Epithelial cell of esophagus (primary cell): ENCODE measurements at regions not wholly inside any gene's neighbourhood (a gene's known extent, or its start where the extent isn't known, plus 50 kb on each side); places are given as distances from the start of the nearest gene placed in this dataset.

Source experiments
- DNase-seq: peaks from one replicate; pipeline ENCODE4 v3.0.0; 2010; ENCODE audit warnings: low read depth
- H3K4me3 ChIP-seq: 2 replicates; pipeline ENCODE4 v1.5.1; 2011; ENCODE audit warnings: mild to moderate bottlenecking, low read length, control low read depth
- CTCF ChIP-seq: IDR thresholded peaks from 2 replicates; pipeline ENCODE4 v1.5.1; 2011; ENCODE audit warnings: low read depth, mild to moderate bottlenecking, low read length, control low read depth, inconsistent platforms; ENCODE audit not compliant: insufficient read depth; ENCODE audit errors: missing control alignments

DNA sequence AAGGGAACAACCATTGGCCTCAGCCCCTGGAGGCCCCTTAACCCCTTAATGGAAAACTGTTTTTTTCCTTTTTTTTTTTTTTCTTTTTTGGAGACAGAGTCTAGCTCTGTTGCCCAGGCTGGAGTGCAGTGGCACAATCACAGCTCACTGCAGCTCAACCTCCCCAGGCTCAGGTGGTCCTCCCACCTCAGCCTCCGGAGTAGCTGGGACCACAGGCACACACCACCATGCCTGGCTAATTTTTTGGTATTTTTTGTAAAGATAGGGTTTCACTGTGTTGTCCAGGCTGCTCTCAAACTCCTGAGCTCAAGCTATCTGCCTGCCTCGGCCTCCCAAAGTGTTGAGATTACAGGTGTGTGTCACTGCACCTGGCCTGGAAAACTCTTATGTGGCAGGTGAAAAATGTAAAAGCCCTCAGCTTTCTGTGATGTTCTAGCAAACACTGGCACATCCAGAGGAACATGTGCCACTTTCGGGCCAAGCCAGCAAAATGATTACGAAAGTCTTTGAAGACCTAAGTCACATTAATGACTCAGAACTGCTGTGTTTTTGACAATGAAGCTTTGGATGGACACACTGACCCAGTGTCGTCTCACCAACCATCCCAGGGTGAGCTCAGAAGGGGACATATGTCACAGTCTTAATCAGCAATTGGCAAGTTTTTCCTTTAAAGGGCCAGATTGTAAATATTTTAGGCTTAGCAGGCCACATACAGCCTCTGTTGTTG lies 189.3 kb upstream of the TPM1 start:
- DNase-seq, result peak; percentile 39
- no peak overlapping the region for H3K4me3 ChIP-seq
- no peak for TF ChIP-seq CTCF

DNA sequence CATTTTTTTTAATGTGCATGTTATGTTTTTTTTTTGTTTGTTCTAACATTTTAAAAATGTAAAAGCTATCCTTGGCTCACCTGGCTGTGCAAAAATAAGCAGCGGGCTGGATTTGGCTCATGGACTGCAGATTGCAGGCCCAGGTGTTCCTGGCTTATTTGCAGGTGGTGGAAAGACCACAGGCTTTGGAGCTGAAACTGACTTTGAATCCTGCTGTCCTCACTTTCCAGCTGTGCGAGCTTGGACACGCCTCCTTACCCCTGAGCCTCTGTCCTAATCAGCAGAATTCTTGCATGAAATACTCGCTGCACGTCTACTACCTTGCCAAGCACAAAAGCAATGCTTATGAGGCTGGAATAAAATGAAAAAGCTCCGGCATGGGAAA lies 188.7 kb upstream of the TPM1 start:
- peak; percentile 68 for DNase-seq

DNA sequence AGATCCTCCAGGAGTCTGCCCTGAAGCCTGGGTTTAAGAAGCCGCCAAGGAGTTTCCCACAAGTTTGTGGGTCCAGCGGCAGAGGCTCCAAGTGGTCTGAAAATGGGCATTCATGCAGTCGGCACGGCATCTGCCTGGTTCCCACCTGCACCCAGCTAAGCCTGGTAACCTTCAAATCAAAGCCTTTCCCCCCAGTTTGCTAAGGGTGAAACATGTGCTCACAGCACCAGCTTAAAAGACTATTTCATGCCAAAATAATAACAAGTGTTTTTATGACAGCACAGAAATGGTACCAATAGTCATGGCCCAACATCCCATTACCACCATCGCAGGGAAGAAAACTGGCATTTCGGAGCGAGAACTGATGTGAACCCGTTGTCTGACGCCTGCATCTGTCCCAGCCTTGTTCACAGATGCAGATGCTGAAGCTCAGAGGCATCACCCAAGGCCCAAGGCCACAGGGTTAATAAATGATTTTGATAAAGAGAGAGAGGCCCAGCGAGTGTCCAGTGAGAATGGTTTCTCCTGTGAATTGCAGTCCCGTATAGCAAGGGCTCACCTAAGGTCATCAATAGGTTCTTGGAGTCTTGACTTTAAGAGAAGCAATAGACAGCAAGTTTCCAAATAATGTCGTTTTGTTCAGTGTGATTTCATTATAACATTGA lies 188.0 kb upstream of the TPM1 start:
- no peak for TF ChIP-seq CTCF
- H3K4me3 ChIP-seq, result no peak overlapping the region
- no peak for DNase-seq

More for the DNA sequence above, 188.7 kb upstream of the TPM1 start:
- no peak overlapping the region for H3K4me3 ChIP-seq
- TF ChIP-seq CTCF, result no peak

DNA sequence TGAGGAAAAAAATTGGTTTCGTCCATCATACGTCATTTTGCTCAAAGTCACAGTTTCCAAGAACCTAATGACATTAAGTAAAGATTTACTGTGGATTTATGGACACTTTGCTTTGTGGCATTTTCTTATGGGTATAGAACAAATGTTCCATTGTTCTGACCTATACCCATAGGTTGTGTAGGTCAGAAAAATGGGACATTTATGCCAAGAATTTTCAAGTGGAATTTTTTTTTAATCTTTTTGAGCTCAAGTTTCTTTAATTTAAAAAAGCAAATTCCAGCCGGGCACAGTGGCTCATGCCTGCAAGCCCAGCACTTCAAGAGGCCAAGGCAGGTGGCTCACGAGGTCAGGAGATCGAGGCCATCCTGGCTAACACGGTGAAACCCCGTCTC lies 187.5 kb upstream of the TPM1 start:
- no peak overlapping the region for H3K4me3 ChIP-seq
- DNase-seq, result no peak
- no peak for TF ChIP-seq CTCF

DNA sequence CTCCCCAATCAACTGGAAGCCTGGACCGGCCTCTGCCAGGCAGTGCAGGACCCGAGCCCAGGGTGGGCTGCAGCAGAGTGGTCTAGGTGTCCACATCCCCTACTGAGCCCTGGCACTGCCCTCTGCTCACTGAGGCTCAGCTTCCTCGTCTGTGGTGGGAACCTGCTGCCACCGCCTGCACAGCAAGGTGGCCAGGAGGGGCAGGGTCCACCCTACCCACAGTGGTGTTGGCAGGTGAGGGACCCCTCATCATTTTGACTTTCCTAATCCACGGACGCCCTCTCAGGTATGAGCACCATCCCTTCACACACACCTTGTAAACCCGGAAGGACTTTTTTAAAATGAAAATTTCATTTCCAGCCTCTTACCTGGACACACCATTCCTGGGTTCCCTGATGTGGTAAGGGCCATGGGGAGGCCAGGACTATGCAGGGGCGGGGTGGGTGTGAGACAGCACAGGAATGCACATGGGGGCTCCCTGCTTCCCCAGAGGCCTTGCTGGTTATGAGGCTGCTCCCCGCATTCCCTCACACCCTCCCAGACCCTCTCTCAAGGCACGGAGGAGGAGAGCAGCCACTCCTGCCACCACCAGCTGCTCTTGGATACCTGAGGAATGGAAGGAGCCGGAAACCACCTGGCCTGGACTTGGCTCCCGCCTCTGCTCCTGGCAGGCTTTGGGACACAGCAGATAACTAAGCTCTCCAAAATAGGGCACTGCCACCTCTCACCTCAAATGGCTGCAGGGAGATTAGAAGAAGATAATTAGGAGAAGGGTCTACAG lies 185.9 kb upstream of the TPM1 start:
- TF ChIP-seq CTCF, result no peak
- H3K4me3 ChIP-seq, result no peak overlapping the region
- no peak for DNase-seq

DNA sequence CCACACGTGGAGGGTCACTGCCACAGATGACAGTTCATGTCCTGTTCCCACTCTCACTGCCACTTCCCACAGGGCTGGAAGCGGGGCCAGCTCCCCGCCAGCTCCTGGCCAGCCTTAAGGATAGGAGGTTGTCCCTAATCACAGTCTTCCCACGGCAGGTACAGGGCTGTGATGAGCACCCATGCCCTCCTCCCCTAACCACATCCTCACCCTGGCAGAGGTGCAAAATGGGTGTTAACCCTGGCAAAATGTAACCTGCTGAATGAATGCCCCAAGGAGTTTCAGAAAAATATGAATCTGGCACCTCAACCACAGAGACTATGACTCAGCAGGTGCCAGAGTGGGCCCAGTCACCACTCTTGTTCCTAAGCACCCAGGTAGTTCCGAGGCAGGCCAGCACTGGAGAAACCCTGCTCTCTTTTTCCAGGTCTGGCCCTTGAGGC lies 185.1 kb upstream of the TPM1 start:
- TF ChIP-seq CTCF, result no peak

More for the DNA sequence above, 185.1 kb upstream of the TPM1 start:
- DNase-seq, result peak; percentile 93
- H3K4me3 ChIP-seq, result no peak overlapping the region
